ENCODE measurements at regions not wholly inside any gene's neighbourhood (a gene's known extent, or its start where the extent isn't known, plus 50 kb on each side); places are given as distances from the start of the nearest gene placed in this dataset.

GRCh38 chr3:28994161-28994905, 286.5 kb upstream of the RBMS3 start:
- DNase-seq (ENCODE audit: low spot score) = no peak
- in situ Hi-C loops (cut with MboI; ENCODE audit: low sequenced_read_pairs, unreplicated experiment) = no loop called here
- TF ChIP-seq CTCF (IDR thresholded peaks at IDR 0.05; ENCODE audit: borderline replicate concordance, control extremely low read depth, extremely low read depth, insufficient read depth, missing control alignments) = no peak

- in situ Hi-C loops (cut with MboI; ENCODE audit: low sequenced_read_pairs, unreplicated experiment) = no loop called here
- no peak for TF ChIP-seq CTCF (IDR thresholded peaks at IDR 0.05; ENCODE audit: borderline replicate concordance, control extremely low read depth, extremely low read depth, insufficient read depth, missing control alignments)
- peak; percentile 41 for DNase-seq (ENCODE audit: low spot score)
Measured at GRCh38 chr3:29004885-29005599, 275.8 kb upstream of the RBMS3 start.

- TF ChIP-seq CTCF (IDR thresholded peaks at IDR 0.05; ENCODE audit: borderline replicate concordance, control extremely low read depth, extremely low read depth, insufficient read depth, missing control alignments) = no peak
- in situ Hi-C loops (cut with MboI; ENCODE audit: low sequenced_read_pairs, unreplicated experiment) = no loop called here
Measured at GRCh38 chr3:29005862-29006261, 275.0 kb upstream of the RBMS3 start.

GRCh38 chr3:29011441-29011840, 269.4 kb upstream of the RBMS3 start:
- no peak for TF ChIP-seq CTCF (IDR thresholded peaks at IDR 0.05; ENCODE audit: borderline replicate concordance, control extremely low read depth, extremely low read depth, insufficient read depth, missing control alignments)
- DNase-seq (ENCODE audit: low spot score) = no peak
- in situ Hi-C loops (cut with MboI; ENCODE audit: low sequenced_read_pairs, unreplicated experiment) = no loop called here

More at GRCh38 chr3:29005862-29006261, 275.0 kb upstream of the RBMS3 start:
- DNase-seq (ENCODE audit: low spot score) = no peak

- no peak for DNase-seq (ENCODE audit: low spot score)
- in situ Hi-C loops (cut with MboI; ENCODE audit: low sequenced_read_pairs, unreplicated experiment) = no loop called here
- no peak for TF ChIP-seq CTCF (IDR thresholded peaks at IDR 0.05; ENCODE audit: borderline replicate concordance, control extremely low read depth, extremely low read depth, insufficient read depth, missing control alignments)
Measured at GRCh38 chr3:29011966-29012365, 268.9 kb upstream of the RBMS3 start.

- TF ChIP-seq CTCF (IDR thresholded peaks at IDR 0.05; ENCODE audit: borderline replicate concordance, control extremely low read depth, extremely low read depth, insufficient read depth, missing control alignments) = no peak
- in situ Hi-C loops (cut with MboI; ENCODE audit: low sequenced_read_pairs, unreplicated experiment) = no loop called here
- DNase-seq (ENCODE audit: low spot score) = no peak
Measured at GRCh38 chr3:29022976-29023375, 257.9 kb upstream of the RBMS3 start.
